Suprapubic skin (tissue), 4 donors: ENCODE measurements at regions not wholly inside any gene's neighbourhood (a gene's known extent, or its start where the extent isn't known, plus 50 kb on each side); places are given as distances from the start of the nearest gene placed in this dataset.

Experiments used
- DNase-seq, 2 donors: peaks; one replicate each; pipeline ENCODE4 v3.0.0-alpha.2; 2019; ENCODE audit warnings: low spot score in 2 of 2
- H3K27ac ChIP-seq: fragments of 200-600 bp; sonication (generic); one replicate; pipeline ENCODE4 v1.5.1; 2019
- H3K27me3 ChIP-seq: fragments of 200-600 bp; sonication (generic); one replicate; pipeline ENCODE4 v1.5.1; 2019
- H3K36me3 ChIP-seq: fragments of 200-600 bp; sonication (generic); one replicate; pipeline ENCODE4 v1.5.1; 2019
- H3K4me1 ChIP-seq: fragments of 200-600 bp; sonication (generic); one replicate; pipeline ENCODE4 v1.5.1; 2019
- H3K4me3 ChIP-seq: fragments of 200-600 bp; sonication (generic); one replicate; pipeline ENCODE4 v1.5.1; 2019; ENCODE audit warnings: mild to moderate bottlenecking
- H3K9me3 ChIP-seq: fragments of 200-600 bp; sonication (generic); one replicate; pipeline ENCODE4 v1.5.1; 2019
- CTCF ChIP-seq, 2 donors: fragments of 200-600 bp in 1 of 2; fragments of 450-650 bp in 1 of 2; sonication (generic) in 1 of 2; IDR thresholded peaks; one replicate each; pipeline ENCODE4 v1.5.1; 2016 to 2019; ENCODE audit warnings: antibody characterized with exemption in 2 of 2, mild to moderate bottlenecking in 1 of 2, moderate library complexity in 1 of 2
- EP300 ChIP-seq: sonication (generic); formaldehyde crosslinking; IDR thresholded peaks from one replicate; pipeline ENCODE4 v1.6.1; 2017; ENCODE audit warnings: antibody characterized with exemption
- POLR2A ChIP-seq, 2 donors: fragments of 450-650 bp; IDR thresholded peaks; one replicate each; pipeline ENCODE4 v1.6.1; 2017; ENCODE audit warnings: antibody characterized with exemption in 2 of 2, mild to moderate bottlenecking in 2 of 2, moderate library complexity in 2 of 2
- POLR2AphosphoS5 ChIP-seq, 3 donors: sonication (generic); formaldehyde crosslinking; IDR thresholded peaks; one replicate each; pipeline ENCODE4 v1.6.1; 2017; ENCODE audit warnings: antibody characterized with exemption in 3 of 3
- WGBS: methylation state at CpG from one replicate; pipeline ENCODE4 v1.1.5; 2018; 5-methylcytosine and 5-hydroxymethylcytosine counted together

- H3K4me1 ChIP-seq = no peaks in the 10 kb centered on the region
- no peaks in the 10 kb centered on the region for H3K36me3 ChIP-seq
- WGBS = 67% methylated on average over 3 of the region's 3 CpGs
- H3K9me3 ChIP-seq = no peaks in the 10 kb centered on the region
- DNase-seq = no peak
- no peak overlapping the region for H3K4me3 ChIP-seq
- H3K27ac ChIP-seq = no peak overlapping the region
- no peaks in the 10 kb centered on the region for H3K27me3 ChIP-seq
- no peak for TF ChIP-seq POLR2A (IDR thresholded peaks at IDR 0.05)
- TF ChIP-seq CTCF (IDR thresholded peaks at IDR 0.05) = no peak
- no peak for TF ChIP-seq POLR2AphosphoS5 (IDR thresholded peaks at IDR 0.05)
- TF ChIP-seq EP300 = no peak
Observed at GRCh38 chr12:87086118-87086891, 830.1 kb upstream of the MGAT4C start.

- TF ChIP-seq POLR2A (IDR thresholded peaks at IDR 0.05) (no peak), CTCF (IDR thresholded peaks at IDR 0.05) (no peak), EP300 (no peak), POLR2AphosphoS5 (IDR thresholded peaks at IDR 0.05) (no peak)
Observed at GRCh38 chr12:87085286-87085685, 829.1 kb upstream of the MGAT4C start.

GRCh38 chr12:87082756-87083155 lies 826.6 kb upstream of the MGAT4C start:
- TF ChIP-seq EP300 (no peak), CTCF (IDR thresholded peaks at IDR 0.05) (no peak), POLR2AphosphoS5 (IDR thresholded peaks at IDR 0.05) (no peak), POLR2A (IDR thresholded peaks at IDR 0.05) (no peak)
- no peak overlapping the region for H3K27ac ChIP-seq
- no peak overlapping the region for H3K4me3 ChIP-seq
- no peaks in the 10 kb centered on the region for H3K36me3 ChIP-seq
- H3K4me1 ChIP-seq = no peaks in the 10 kb centered on the region
- no peaks in the 10 kb centered on the region for H3K27me3 ChIP-seq
- no peaks in the 10 kb centered on the region for H3K9me3 ChIP-seq
- WGBS = 61% methylated on average over 2 of the region's 2 CpGs
- DNase-seq = no peak

More at GRCh38 chr12:87085286-87085685, 829.1 kb upstream of the MGAT4C start:
- Histone ChIP-seq H3K27me3 (no peaks in the 10 kb centered on the region), H3K27ac (no peak overlapping the region), H3K4me3 (no peak overlapping the region), H3K4me1 (no peaks in the 10 kb centered on the region), H3K9me3 (no peaks in the 10 kb centered on the region), H3K36me3 (no peaks in the 10 kb centered on the region)
- DNase-seq = no peak

- 65% methylated on average over 2 of the region's 2 CpGs for WGBS
- Histone ChIP-seq H3K27me3 (no peaks in the 10 kb centered on the region), H3K9me3 (peaks cover 9% of the 10 kb centered on the region), H3K4me1 (no peaks in the 10 kb centered on the region), H3K27ac (no peak overlapping the region), H3K36me3 (no peaks in the 10 kb centered on the region), H3K4me3 (no peak overlapping the region)
- no peak for TF ChIP-seq POLR2AphosphoS5 (IDR thresholded peaks at IDR 0.05)
- DNase-seq = no peak
Observed at GRCh38 chr12:87074781-87075180, 818.6 kb upstream of the MGAT4C start.

GRCh38 chr12:87066326-87066725 lies 810.1 kb upstream of the MGAT4C start:
- Histone ChIP-seq H3K27ac (no peak overlapping the region), H3K4me1 (no peaks in the 10 kb centered on the region), H3K36me3 (no peaks in the 10 kb centered on the region), H3K9me3 (no peaks in the 10 kb centered on the region), H3K4me3 (no peak overlapping the region), H3K27me3 (no peaks in the 10 kb centered on the region)
- no peak for TF ChIP-seq CTCF (IDR thresholded peaks at IDR 0.05)
- TF ChIP-seq EP300 = no peak
- TF ChIP-seq POLR2A (IDR thresholded peaks at IDR 0.05) = no peak
- TF ChIP-seq POLR2AphosphoS5 (IDR thresholded peaks at IDR 0.05) = no peak
- 52% methylated on average over 2 of the region's 2 CpGs for WGBS
- no peak for DNase-seq
